CD1c-positive myeloid dendritic cell (primary cell): ENCODE measurements at regions not wholly inside any gene's neighbourhood (a gene's known extent, or its start where the extent isn't known, plus 50 kb on each side); places are given as distances from the start of the nearest gene placed in this dataset.
A peak's percentile ranks its signal among the peaks of the same experiment; 100 is the strongest.

Source experiments
- DNase-seq: peaks from one replicate; pipeline ENCODE4 v3.0.0-alpha.2; 2016; ENCODE audit errors: extremely low spot score

DNA sequence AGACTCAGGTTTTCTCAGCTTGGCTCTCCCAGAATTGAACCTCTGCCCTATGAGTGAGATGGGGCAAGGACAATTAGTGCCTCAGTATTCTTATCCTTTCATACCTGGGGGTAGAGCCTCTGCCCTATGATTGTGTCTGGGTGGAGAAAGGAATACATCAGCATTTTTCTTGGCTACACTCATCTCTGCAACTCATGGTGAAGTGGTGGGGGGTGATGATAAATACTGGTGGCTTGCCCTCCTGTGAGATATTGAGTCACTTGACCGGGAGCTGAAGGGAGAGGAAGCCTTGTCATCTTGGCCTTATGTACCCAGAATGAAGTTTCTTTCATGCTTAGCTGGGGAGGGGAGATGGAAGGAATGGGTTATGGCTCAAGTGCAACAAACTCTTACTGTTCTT is 71.3 kb upstream of the ENOX2 start:
- no peak for DNase-seq

DNA sequence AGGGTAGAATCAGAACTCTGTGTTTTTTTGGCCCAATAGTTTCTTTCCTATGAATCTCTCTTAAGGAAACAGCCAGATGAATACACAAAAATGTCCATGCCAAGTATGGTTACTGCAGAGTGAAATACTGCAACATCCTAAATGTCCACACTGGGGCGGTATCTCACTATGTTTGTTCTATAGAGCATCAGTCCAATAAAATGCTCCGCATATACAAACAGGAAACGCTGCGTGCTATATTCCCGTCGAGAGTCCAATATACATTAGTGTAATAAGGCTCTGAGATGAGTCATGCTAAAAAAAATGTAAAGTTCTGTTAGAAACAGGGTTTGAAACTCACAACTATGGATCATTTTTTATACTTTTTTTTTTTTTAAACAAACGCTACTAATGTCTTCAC is 72.9 kb upstream of the ENOX2 start:
- peak; percentile 22 for DNase-seq

DNA sequence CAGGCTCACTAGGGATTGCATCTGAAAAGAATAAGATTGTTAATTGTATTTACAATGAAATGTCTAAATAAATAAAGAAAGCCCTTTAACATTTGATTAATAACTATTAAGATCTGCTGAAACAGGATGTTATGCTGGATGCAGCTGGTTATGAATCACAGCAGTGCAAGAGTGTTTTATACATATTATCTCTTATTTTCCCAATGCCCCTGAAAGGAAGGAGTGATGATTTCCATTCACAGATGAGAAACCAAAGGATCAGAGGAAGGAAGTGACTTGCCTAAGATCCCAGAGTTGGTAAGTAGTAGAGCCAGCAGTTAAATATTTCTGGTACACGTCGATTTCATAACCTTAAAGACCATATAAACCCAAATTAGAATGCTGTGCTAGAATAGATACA is 76.3 kb upstream of the ARHGAP36 start:
- no peak for DNase-seq

DNA sequence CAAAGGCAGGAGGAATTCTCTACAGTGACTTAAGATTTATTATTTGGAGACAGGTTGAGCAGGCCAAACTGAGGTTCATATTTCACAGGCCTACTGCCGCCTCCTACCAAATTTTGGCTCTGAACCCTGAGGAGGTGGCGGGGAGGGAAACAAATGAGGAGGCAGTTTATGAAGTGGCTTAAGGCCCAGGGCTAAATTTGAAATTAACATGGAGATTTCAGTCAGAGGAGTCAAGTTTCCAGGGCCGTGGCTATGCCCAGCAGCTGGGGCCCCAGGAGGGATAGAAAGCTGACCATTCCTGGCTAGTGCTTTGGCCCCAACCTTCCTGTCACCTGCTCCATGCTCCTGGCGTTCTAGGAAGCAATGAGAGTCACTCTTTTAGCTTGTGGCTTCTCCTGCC is 73.4 kb upstream of the ARHGAP36 start:
- no peak for DNase-seq

DNA sequence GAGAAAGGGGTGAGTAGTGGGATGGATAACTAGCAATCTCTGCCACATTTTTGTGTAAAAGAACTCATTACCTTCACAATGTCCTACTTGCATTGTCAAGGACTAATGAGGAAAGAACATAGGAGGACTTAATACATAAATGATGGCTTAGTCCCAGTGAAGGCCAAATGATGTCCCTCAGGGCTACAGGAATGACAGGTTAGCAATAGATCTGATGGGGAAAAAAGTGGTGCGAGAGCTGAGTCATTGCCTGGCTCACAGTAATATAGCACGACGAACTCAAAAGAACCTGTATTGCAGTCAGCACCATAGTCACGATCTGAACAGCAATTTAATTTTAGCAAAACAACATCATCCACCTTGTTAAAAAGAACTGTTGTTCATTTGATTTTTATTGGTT is 70.9 kb upstream of the ARHGAP36 start:
- no peak for DNase-seq

GRCh38 chrX:130990723-130991122 is 67.4 kb upstream of the ARHGAP36 start:
- DNase-seq, result no peak

DNA sequence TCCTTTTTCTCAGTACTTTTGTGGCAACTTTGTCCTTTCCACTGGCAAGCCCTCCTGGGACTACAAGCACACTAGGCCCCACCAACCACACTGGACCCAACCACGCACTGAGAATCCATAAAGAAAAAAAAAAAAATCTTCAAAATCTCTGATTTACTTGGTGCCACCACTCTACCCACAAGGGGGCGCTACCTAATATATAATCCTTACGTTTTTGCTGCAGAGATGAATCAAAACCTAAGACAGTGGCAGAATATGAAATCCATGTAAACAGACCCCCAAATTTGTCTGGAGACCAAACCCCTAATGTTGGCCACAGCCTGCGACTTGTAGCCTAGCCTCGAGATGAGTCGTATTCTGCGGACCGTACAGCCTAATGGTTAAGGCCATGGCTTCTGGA is 63.5 kb upstream of the ARHGAP36 start:
- DNase-seq, result no peak

DNA sequence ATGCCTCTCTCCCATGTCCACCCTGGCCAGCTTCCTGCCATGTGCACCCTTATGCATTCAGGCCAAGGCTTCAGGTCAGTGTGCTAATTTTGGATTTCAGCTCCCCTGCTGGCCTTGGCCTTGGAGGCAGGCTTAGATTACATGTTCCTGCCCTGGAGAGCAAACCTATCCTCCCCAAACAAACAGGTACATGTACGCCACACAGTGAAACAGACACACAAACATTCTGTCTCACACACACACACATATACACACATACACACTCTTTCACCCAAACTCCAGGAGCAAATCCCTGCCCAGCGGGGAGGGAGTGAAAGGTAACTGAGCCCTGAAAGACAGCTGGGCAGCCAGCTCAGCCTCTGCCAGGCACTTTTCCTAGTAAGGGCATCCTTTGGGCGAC is 62.7 kb upstream of the ARHGAP36 start:
- no peak for DNase-seq

- no peak for DNase-seq
Measured at GRCh38 chrX:130997314-130997713, 60.8 kb upstream of the ARHGAP36 start.

GRCh38 chrX:130999360-130999759 is 58.8 kb upstream of the ARHGAP36 start:
- no peak for DNase-seq
